K562 (cell line): ENCODE measurements at regions not wholly inside any gene's neighbourhood (a gene's known extent, or its start where the extent isn't known, plus 50 kb on each side); places are given as distances from the start of the nearest gene placed in this dataset.

Experiments used
- ELF1 ChIP-seq: fragments of 200-800 bp; sonication (Bioruptor generic); IDR thresholded peaks from 2 replicates; pipeline ENCODE4 v1.6.1; 2016; ENCODE audit warnings: missing genetic modification characterization, missing compliant biosample characterization
- GABPA ChIP-seq: fragments of 200-800 bp; sonication (Bioruptor generic); conservative IDR thresholded peaks from 2 replicates; pipeline ENCODE4 v1.6.1; 2016; ENCODE audit warnings: low read depth, missing genetic modification characterization, missing compliant biosample characterization

DNA sequence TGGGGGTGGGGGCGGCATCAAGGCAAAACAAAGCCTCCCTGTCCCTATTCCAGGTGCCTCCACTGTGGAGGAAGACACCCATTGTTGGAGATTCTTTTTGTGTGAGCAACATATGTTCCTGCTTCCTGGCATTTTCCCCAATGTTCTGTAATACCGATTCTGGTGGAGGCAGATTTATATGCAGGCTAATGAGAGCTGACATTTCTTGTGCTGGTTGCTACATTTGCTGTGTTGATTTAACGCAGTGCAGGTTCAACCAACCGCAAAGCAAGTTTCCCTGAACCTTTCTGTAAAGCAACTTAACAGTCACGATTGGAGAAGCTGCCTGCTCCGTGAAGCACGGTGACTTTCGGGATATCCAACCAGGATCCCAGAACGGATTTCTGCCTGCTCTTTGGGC, 260.5 kb downstream of the CBLN1 start:
- no peak for TF ChIP-seq GABPA (tag)
- no peak for TF ChIP-seq ELF1 (tag)
